Retinal pigment epithelial cell (primary cell): ENCODE measurements at regions not wholly inside any gene's neighbourhood (a gene's known extent, or its start where the extent isn't known, plus 50 kb on each side); places are given as distances from the start of the nearest gene placed in this dataset.

ENCODE experiments used
- DNase-seq: peaks from one replicate; pipeline ENCODE4 v3.0.0-alpha.2; 2010; ENCODE audit warnings: low read depth
- H3K4me3 ChIP-seq: 2 replicates; pipeline ENCODE4 v1.5.1; 2011; ENCODE audit warnings: mild to moderate bottlenecking, low read length, control low read depth, moderate library complexity
- CTCF ChIP-seq: conservative IDR thresholded peaks from 2 replicates; pipeline ENCODE4 v1.5.1; 2011; ENCODE audit warnings: low read depth, low read length, control low read depth, inconsistent platforms

DNA sequence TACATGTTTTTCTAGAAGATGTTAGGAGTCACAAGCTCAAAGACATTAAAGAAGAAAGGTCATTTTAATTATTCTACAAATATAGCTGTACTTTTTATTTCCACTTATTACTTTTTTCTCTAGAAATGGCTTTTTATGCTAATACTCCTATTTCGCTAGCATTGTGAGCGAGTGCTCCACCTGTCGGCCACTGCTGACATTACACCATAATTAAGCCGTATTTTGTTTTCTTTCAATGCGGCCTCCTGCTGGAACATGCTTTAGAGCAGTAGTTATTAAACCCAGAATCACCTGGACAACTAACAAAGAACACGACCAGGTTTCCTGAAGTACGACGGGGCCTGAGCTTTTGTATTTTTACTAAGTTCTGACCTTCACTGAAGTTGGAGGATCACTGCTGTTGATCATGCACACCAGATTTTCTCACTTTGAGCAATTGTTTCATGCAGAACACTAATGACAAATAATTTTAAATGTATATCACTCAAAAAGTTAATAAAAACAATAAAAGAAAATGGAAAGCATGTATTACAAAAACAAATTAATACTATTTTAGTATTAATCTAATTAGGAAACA lies 74.1 kb upstream of the PAK5 start:
- peak; percentile 12 for DNase-seq
- TF ChIP-seq CTCF = peak; percentile 92
- H3K4me3 ChIP-seq = no peak overlapping the region

GRCh38 chr20:9912290-9912689 lies 73.4 kb upstream of the PAK5 start:
- TF ChIP-seq CTCF = no peak
- H3K4me3 ChIP-seq = no peak overlapping the region
- no peak for DNase-seq

- no peak for TF ChIP-seq CTCF
- no peak overlapping the region for H3K4me3 ChIP-seq
- no peak for DNase-seq
Observed at GRCh38 chr20:9911519-9911918, 72.6 kb upstream of the PAK5 start.

DNA sequence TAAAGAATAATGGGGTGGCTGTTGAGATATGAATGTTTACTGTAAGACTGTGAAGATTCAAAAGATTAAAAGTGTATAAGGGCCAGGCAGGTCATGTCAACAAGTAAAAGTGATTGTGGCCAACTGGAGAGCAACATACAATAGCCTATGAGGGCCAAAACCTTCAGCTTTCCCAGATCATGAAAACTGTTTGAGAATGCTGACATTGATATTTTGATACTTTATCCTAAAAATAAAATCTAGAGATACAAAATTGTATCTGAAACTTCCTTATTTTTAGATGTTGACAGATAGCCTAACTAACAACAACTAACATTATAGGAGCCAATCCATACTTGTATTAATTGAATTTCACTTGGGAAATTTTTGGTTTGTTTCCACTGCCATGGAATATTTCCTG lies 70.3 kb upstream of the PAK5 start:
- DNase-seq = no peak
- TF ChIP-seq CTCF = no peak
- H3K4me3 ChIP-seq = no peak overlapping the region

DNA sequence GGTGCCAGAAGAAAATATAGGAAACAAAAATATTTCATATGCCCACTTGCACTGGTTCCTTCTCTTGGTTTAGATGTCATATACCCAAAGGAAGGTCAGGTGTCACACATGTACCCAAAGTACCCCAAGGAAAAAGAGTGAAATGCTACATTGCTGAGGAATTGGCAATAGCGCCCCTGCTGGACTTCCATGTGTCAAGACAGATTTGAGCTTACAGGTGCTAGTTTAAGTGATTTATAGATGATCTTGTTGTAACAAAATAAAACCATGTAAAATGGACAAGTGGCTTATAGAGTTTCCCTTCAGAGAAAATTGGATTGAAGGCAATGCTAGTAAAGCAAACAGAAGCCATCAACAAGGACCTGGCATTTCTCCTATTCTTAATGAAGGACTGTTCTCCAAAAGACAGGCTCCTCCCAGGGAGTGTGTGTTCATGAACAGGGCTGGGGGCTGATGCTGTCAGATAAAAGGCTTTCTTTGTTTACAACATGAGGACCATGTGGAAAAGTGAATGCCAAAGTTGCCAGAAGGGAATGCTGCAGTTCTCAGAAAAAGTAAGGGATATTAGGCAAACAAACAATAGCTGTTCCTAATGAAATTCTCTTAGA lies 64.3 kb upstream of the PAK5 start:
- peak; percentile 75 for TF ChIP-seq CTCF
- no peak overlapping the region for H3K4me3 ChIP-seq
- no peak for DNase-seq

DNA sequence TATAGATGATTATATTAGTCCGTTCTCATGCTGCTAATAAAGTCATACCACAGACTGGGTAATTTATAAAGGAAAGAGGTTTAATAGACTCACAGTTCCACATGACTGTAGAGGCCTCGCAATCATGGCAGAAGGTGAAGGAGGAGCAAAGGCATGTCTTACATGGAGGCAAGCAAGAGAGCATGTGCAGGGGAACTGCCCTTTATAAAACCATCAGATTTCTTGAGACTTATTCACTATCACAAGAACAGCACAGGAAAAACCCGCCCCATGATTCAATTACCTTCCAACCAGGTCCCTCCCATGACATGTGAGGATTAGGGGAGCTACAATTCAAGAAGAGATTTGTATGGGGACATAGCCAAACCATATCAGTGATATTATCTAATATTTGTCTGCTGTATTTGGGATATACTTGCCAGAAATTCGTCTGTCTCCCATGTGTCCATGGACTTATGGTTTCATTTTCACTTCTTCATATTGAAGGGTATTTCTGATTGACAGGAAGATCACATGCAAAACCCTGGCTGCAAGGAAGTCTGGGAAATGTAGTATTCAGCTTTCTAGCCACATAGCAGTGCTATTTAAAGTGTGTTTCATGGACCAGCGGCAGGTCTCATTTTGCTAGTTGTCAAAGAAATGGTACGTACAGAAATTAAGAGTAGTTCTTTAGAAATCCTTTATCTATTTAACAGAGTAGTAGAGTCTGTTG lies 50.5 kb upstream of the PAK5 start:
- no peak for TF ChIP-seq CTCF
- H3K4me3 ChIP-seq = no peak overlapping the region
- no peak for DNase-seq
